ENCODE measurements at regions not wholly inside any gene's neighbourhood (a gene's known extent, or its start where the extent isn't known, plus 50 kb on each side); places are given as distances from the start of the nearest gene placed in this dataset.

DNA sequence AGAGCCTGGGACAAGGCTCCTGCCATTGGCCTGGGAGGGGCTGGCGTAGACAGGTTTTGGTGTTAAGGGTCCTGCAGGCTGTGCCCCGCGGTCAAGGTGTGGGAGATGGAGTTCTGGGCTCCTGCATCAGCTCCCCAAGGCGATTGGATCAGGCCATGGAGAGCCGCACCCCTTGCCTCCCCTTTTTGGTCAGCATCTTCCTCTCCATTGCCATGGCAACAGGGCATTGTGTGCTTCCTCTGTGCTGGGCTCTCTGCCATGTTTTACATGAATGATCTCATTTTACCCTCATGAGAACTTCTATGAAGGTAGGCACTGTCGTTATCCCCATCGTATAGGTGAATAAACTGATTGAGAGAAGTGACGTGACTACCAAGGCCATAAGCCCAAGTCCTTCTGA is 344.3 kb upstream of the CLINT1 start:
- TF ChIP-seq, protein P1, sequence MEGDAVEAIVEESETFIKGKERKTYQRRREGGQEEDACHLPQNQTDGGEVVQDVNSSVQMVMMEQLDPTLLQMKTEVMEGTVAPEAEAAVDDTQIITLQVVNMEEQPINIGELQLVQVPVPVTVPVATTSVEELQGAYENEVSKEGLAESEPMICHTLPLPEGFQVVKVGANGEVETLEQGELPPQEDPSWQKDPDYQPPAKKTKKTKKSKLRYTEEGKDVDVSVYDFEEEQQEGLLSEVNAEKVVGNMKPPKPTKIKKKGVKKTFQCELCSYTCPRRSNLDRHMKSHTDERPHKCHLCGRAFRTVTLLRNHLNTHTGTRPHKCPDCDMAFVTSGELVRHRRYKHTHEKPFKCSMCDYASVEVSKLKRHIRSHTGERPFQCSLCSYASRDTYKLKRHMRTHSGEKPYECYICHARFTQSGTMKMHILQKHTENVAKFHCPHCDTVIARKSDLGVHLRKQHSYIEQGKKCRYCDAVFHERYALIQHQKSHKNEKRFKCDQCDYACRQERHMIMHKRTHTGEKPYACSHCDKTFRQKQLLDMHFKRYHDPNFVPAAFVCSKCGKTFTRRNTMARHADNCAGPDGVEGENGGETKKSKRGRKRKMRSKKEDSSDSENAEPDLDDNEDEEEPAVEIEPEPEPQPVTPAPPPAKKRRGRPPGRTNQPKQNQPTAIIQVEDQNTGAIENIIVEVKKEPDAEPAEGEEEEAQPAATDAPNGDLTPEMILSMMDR (IDR thresholded peaks at IDR 0.05; ENCODE audit: insufficient read depth, low read length), result no peak
- TF ChIP-seq POLR2AphosphoS5 (IDR thresholded peaks at IDR 0.05; ENCODE audit: low read depth) (no peak), GABPA (IDR thresholded peaks at IDR 0.05; ENCODE audit: low read depth) (no peak), SPI1 (IDR thresholded peaks at IDR 0.05; ENCODE audit: borderline replicate concordance, low read depth) (no peak)
- TF ChIP-seq, protein P2, sequence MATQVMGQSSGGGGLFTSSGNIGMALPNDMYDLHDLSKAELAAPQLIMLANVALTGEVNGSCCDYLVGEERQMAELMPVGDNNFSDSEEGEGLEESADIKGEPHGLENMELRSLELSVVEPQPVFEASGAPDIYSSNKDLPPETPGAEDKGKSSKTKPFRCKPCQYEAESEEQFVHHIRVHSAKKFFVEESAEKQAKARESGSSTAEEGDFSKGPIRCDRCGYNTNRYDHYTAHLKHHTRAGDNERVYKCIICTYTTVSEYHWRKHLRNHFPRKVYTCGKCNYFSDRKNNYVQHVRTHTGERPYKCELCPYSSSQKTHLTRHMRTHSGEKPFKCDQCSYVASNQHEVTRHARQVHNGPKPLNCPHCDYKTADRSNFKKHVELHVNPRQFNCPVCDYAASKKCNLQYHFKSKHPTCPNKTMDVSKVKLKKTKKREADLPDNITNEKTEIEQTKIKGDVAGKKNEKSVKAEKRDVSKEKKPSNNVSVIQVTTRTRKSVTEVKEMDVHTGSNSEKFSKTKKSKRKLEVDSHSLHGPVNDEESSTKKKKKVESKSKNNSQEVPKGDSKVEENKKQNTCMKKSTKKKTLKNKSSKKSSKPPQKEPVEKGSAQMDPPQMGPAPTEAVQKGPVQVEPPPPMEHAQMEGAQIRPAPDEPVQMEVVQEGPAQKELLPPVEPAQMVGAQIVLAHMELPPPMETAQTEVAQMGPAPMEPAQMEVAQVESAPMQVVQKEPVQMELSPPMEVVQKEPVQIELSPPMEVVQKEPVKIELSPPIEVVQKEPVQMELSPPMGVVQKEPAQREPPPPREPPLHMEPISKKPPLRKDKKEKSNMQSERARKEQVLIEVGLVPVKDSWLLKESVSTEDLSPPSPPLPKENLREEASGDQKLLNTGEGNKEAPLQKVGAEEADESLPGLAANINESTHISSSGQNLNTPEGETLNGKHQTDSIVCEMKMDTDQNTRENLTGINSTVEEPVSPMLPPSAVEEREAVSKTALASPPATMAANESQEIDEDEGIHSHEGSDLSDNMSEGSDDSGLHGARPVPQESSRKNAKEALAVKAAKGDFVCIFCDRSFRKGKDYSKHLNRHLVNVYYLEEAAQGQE (IDR thresholded peaks at IDR 0.05; ENCODE audit: insufficient replicate concordance, low read depth), result no peak

All from HL-60 (cell line).